CD4-positive, alpha-beta T cell treated with Interleukin-17A for 4 hours (primary cell): ENCODE measurements at regions not wholly inside any gene's neighbourhood (a gene's known extent, or its start where the extent isn't known, plus 50 kb on each side); places are given as distances from the start of the nearest gene placed in this dataset.

Experiments used
- DNase-seq: peaks from one replicate; pipeline ENCODE4 v3.0.0-alpha.2; 2020; ENCODE audit warnings: mixed read lengths

DNA sequence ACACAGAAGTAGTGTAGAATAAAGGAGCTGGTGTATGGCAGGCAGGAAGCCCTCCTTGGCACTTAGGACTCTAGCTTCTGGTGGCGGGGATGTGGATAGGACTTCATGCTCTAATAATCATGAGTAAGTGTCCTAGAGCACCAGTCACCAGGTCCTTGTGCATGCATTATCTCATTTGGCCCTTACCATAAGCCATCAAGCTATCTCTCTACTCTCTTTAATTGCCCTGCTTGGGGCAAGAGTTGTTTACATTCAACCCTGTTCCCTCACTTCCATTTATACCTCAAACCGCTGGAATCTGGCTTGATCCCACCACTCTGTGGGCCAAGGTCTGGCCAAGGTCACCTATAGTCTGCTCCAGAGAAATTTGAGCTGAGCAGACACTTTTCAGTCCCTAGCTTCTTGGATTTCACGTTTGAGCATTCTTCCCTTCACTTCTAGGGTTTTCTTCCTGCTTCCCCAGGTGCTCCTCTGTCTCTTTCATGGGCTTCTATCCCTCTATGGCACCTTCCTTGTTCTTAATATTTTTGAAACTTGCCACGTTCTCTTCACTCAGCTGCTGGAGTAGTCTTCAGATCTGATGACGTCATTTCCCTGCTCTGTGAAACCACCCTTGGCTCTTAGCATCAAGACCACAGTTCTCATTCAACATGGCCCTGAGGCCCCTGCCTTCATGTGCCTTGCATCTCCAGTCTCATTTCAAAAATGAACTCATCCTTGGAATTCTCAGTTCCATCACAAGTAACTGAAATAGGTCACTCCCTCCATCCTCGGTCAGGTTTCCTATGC is 94.9 kb upstream of the GATA6 start:
- DNase-seq = no peak

DNA sequence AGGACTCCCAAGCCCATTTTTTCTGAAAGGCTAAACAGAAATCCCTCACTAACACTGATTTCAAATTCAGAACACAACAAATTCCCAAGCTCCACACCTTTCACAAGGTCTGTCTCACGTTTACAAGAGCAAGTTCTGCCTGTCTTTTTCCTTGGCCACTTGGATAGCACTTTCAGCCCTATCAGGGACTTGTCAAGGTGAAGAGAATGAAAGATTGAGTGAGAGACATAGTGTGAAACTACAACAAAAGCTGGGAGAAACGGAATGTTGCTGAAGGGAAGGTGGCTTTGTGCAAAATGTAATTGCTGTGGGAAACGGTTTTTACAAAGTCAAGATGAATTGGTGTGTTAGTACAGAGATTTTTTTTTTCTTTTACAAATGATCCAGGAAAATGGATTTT is 89.4 kb upstream of the GATA6 start:
- no peak for DNase-seq

DNA sequence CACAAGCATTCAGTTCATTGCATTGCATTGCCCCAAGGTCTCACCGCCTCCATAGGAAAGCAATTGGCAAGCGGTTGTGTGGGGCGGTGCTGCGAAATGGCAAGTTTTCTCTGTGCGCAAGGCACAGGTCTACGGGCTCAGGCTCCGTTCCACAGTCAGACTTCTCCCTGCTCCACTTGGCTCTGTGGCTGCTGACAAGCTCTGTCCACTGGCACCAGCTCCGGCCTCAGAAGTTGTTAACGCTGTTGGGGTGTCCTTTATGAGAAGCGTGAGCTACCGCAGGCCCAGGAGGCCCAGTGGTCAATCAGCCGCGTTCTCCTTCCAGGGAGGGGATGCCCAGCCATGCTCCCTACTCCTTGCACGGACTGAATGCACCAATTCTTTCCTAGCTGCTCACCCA is 87.0 kb upstream of the GATA6 start:
- DNase-seq = no peak

DNA sequence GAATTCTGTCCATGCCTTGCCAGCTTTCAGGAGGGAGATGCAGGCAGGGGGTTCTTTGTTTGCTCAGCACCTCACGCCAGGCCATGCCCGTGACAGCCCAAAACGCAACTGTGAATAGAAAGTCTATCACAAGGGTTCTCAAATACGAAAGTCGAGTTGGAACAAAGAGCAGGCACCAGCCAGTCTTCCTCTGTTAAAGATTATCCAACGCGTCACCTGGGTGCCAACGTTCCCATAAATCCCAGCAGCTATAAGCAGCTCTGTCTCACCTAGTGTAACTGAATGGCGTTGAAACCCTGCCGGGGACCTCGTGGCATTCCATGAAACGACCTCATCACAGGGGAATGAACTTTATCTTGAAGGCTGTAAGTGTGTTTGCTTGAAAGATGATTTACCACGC is 84.8 kb upstream of the GATA6 start:
- DNase-seq = no peak

DNA sequence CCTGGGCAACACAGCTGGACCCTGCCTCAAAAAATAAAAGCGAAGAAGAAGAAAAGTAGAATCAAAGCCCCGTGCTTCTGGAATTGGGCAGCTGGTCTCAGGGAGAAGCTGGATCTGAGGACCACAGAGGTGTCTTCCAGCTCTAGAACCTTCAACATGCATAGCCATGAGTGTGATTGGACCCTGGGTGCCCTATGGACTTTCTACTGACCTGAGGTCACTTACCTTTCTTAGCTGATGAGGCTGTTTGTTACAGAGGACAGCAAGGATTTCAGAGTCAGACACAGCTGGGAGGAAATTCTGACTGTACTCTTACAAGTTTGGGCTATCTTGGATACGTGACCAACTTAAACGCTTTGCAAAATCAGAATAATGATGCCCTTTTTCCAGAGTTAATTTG is 82.4 kb upstream of the GATA6 start:
- no peak for DNase-seq

DNA sequence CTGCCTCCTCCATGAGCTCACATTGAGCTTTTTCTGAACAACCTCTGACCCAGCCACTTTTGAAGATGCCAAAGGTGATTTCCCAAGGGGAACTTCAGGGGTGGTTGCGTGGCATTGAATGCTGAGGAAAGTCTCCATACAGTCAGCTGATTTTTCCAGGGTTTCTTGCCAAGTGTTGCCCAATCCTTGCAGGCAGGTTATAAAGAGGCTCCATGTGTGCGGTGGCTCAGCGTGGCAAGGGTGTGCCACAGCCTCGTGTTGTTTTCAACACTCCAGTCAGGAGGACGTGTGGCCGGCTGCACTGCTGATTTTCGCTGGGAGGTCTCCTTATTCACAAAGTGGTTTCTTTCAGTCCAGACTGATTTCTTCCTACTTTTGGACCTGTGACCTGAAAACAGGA is 81.4 kb upstream of the GATA6 start:
- no peak for DNase-seq

DNA sequence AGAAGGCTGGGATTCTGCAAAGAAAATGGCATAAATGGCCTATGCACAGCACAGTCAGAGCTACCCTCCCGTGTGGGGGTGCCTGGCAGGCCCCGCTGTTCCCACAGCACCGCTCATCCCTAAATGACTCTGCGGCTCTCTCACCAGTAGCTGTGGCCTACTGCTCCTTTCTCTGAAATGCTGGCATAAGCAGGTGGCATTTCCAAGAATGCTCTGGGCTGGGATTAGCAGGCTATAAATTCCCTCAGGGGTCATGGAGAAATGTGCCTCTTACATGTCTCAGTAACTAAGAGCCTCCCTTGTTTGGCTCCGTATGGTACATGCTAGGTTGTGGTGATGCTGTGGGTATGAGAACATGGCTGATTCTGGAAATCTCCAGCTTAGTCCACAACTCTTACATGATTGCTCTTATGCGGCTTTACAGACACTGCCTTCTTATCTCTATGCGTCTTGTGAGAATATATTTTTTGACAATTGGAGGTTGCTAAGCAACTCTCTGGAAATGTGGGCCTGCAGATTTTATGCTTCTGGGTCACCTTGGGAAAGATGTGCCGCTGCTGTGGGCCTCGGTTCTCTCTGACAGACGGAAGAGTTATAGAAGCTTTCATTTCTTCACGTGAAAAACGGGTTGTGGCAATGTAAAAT is 80.3 kb upstream of the GATA6 start:
- no peak for DNase-seq

DNA sequence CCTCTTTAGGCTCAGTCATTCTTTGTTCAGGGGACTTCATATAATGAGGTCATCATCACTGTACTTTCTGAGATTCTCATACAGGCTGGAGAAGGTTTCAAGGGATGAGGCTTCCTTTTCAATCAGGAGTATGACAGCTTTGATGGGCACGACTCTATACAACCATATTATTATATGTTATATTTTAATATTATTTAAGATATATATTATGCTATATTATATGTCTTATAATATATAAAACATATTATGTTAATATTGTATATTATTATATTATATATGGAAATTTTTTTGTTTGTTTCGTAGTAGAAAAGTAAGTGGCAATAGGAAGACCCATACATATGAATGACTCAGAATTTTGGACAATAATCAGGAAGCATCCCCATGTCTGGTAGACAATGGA is 78.0 kb upstream of the GATA6 start:
- no peak for DNase-seq

DNA sequence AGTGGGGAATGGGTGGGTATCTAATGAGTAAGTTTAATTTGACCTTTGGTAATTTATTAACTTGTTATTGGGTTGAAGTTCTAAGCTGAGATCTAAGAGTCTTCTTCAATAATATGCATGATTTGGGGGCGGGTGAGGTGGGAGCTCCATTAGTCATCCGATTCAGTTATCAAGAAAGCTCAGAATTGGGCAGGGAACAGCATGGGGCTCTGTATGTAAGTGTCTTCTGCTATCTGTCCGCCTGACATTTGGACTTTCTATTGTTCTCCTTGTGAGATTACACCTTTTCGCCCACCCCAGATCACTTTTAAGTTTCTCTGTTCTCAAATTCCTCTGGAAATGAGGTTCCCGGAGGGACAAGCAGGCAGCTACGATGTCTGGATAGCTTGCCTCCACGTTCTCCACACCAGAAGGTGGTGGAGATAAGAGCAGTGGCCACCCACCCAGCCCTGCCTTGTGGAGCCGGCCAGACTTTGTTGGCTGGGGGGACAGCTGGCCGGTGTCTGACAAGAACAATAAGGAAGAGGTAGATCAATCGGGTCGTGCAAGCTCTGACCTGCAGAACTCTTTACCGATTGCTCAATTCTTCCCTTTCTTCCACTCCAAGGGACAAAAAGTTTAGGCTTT is 75.5 kb upstream of the GATA6 start:
- no peak for DNase-seq

DNA sequence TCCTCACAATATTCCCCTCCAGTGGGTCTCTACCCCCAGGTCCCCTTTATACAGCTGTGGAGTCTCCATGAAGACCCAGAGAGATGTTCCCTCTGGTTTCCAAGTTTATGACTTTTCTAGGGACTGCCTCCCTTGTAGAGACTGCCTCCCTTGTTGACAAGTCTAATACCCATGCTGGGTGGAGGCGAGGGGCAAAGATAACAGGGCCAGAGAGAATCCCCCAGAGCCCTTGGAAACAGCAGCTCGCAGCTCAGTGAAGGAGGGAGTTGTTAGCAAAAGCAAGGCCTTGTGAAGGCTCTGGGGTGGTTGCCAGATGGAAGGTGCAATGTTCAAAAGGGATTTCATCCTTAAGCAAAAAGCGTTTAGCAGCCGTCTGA is 75.0 kb upstream of the GATA6 start:
- DNase-seq = no peak

DNA sequence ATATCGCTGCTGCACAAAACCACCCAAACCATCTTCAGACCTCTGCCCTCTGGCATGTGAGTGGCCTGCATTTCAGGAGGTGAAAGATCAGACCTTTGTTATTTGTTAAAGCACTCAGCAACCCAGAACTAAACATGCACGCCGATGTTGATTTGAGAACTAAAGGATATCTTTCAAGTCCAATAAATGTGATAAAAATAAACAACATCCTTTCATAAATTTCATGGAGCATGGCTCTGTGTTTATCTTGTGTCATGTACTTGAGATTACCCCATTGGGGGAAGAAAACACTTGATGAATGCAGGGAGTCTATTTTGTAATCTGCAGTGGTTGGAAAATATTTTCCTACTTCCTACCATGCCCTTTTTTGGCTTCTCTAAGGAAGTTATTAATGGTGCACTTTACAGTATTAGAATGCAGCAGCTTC is 70.8 kb upstream of the GATA6 start:
- no peak for DNase-seq

DNA sequence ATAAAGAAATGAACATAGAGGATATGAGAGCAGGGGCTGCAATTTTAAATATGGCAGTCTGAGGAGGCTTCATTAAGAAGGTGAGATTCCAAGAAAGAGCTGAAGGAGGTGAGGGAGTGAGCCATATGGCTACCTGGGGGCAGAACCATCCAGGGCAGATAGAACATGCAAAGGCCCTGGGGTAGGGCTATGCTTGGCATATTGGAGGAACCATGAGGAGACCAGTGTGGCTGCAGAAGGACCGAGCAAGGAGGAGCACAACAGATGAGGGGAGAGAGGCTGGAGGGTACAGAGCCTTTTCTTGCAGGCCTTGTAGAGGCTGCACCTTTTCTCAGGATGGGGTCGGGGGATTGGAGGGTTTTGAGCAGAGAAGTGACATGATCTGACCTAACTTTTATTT is 69.5 kb upstream of the GATA6 start:
- DNase-seq = no peak

DNA sequence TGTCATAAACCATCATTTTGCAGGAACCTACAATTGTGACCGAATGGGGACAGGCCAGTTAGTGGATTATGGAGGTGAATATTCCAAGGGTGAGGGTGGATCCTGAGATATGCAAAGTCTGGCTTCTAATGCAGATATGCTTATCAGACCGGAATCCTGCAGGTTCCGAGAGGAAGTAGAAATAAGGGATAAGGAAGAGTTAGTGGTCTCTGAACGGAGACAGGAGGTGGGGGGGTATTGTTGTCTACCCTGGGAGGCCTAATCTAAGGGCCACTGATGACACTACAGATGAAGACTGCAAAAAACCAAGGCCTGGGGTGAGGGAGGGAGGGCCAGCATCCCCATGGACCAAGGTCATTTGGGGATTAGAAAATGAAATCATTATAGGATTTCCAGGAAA is 67.7 kb upstream of the GATA6 start:
- no peak for DNase-seq

DNA sequence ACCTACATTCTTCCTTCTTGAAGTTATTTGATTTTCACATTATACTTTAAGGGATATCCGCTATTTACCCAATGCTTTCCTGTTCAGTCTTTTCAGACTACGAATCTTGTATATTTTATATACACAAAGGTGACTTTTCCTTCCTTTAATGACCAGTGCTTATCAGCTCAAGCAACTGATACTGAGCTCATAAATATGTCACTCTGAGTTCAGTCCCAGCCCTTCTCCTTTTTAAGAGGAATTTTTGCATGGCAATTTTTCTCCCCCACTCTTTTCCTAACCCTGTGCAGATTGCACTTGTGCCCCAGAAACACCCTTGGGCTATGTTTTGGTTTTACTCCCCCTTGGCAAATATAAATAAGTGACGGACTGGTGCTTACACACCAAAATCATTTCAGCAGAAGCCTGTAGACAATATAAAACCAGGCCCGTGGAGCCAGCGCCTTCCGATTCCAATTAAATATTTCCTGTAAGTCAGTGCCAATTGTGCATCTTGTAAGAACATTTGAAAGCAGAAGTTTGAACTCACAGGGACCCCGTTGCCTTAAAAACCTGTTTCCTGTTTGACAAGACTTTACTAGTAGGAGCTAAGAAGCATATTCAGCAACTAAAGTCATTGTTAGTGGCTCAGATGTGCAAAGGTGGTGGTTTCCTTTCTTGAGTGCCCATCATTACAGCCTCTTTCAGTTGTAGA is 66.3 kb upstream of the GATA6 start:
- DNase-seq = no peak

DNA sequence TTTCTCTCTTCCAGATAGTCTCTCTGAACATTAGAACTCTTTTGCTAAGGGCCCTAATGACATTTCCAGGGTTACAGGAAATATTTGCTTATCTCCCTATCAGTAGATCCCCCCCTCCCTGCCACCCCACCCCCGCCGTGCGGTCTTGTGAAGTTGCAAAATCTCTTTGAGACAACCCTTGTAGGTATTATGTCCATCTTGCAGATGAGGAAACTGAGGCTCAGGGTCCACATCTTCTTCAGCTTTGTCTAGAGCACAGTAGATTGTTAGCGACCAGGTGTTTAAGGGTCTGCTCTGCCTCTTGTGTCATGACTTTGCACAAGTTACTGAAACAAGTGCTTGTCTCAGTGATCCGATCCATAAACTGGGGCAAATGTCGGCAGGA is 65.8 kb upstream of the GATA6 start:
- no peak for DNase-seq

DNA sequence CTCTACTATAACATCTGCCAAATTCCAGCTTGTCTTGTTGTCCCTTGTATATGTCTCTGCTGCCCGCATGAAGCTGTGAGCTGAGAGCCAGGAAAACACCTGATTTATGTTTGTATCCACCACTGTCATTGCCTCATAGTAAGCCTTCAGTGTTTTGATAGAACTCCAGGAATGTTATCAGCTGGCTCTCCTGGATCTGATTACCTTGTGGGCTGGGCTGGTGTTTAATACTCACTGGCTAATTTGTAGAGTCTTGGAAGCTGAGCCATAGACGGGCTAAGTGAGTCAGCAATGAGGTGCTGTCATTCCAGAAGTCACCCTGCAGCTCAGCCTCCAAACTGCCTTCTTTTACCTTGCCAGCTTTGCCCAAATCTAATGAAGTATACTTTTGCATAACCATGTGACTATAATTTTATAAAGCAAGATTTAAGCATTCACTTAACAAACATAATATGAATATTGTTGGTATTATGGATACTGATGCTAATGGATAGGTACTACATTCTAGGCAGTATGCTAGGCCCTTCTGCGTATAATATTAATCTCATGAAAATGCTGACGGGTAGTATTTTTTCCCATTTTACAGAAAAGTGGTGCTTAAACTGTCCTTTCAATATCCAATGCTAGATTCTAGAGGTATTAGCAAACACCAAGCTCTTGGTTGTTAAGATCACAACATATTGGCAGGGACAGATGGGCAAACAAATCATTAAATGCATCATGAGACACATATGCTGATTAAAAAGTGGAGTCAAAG is 62.7 kb upstream of the GATA6 start:
- no peak for DNase-seq

DNA sequence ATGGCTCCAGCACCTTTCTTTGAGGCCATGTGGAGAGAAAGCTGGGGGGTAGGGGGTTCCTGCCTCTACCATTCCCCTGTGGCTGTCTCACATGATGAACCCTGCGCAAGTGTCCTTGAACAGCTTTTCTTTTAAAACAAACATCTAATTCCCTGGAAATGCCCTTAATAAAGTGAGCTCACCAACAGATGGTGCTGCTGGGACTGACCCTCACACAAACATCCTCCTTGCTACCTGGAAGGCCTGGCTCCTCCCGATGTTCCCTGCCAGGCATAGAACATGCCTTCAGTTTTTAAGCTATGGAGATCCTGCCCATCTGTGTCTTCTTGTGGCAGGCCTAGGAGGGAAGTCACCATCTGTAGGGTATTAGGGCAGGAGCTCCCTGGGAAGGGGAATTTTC is 60.7 kb upstream of the GATA6 start:
- DNase-seq = no peak

DNA sequence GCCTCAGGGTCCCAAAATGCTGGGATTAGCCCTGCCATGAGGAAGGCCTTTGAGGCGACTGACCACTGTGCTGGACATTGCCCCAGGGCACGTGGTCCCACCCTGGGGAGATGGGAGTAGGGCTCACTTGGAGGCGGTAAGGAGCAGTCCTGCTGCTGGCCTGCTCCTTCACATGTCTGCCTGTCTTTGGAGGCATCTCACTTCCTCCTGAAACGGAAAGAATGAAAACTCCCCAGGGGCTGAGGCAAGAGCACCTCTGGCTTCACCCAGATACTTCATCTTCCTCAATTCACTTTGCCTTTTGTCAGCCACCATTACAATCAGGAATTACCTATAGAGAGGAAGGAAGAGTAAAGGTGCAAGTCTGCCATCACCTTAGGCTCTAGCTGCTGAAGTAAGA is 59.9 kb upstream of the GATA6 start:
- DNase-seq = no peak

DNA sequence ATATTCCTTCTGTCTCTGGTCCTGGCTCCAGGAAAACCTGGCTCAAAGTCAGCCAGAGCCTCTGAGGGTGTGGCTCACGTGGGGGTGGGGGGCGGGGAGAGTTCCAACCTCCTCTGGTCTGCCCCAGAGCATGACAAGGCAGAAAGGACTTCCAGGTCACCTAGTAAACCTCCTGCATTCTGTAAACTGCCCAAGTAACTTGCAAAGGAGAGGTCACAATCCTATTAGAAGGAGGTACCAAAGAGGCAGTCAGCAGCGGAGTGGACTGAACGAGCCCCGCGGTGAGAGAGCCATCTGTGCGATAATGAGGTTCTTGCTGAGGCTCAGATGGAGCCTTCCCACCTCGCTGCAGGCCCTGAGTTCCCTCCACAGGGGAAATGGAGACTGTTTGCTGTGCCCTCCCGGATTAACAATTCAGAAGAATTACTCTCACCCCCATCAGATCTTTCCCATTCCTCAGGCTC is 58.9 kb upstream of the GATA6 start:
- DNase-seq = no peak

DNA sequence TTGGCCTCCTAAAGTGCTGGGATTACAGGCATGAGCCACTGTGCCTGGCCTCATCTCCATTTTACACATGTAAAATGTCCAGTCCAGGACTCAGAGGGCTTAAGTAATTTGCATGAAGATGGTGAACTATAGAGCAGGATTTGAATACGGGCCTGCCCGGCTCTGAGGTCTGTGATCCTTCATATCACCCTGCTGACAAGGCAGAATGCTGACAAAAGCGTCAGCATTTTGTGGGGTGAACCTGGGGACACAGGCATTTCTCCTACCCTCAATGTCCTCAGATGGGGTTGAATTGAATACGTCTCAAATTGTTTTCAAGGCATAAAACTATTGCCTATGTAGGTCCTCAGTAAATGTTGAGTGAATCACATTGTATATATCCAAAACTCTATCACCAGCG is 57.2 kb upstream of the GATA6 start:
- DNase-seq = no peak

DNA sequence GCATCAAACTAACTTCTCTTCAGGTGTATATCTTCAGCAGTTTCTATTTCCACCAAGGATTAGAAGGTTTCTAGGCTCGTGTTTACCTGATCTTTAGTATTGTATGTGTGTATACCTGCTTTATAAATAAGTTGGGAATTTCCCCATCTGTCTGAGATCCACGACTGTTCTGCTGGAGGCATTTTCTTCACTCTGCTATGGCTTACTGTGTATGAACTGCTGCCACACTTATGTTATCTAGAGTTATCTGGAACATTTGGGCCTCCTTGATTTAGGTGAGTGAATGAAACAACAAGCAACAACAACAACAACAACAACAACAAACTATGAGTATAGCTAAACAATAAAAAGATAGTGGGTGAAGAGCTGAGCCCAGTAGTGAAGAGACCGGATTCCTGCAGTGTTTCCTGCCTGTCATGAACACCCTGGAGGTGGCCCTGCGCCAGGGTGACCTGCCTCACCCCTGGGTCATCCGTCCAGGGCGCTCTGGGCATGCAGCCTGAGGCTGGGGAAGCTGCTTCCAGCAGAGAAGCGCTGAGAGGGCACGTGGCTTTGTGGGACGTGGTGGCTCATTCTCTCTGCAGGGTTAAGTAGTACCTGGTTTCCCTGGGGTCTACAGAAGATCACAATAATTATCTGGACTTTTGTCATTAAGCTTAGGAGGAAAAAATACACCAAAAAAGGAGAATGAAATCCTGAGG is 56.1 kb upstream of the GATA6 start:
- no peak for DNase-seq
